Heart left ventricle (tissue), 16 donors: ENCODE measurements at regions not wholly inside any gene's neighbourhood (a gene's known extent, or its start where the extent isn't known, plus 50 kb on each side); places are given as distances from the start of the nearest gene placed in this dataset.

Experiments
- ATAC-seq, 4 donors: fragments of 200-7000 bp; cut with Tn5 transposase; one replicate each; pipeline ENCODE4 v1.9.1; 2020 to 2022; ENCODE audit warnings: moderate library complexity in 4 of 4, mild to moderate bottlenecking in 3 of 4, moderate number of reproducible peaks in 1 of 4
- DNase-seq, 5 donors: peaks; one replicate each; pipeline ENCODE4 v3.0.0-alpha.2; 2020
- H3K27ac ChIP-seq, 12 donors: fragments of 200-600 bp; sonication (generic) in 4 of 12; one replicate each; pipeline versions ENCODE4 v1.5.0 to v1.8.0; 2016 to 2022; ENCODE audit warnings: mild to moderate bottlenecking in 2 of 12
- H3K27me3 ChIP-seq, 9 donors: fragments of 200-600 bp; sonication (generic) in 2 of 9; one replicate each; pipeline versions ENCODE4 v1.5.1 to v1.8.0; 2016 to 2022; ENCODE audit warnings: mild to moderate bottlenecking in 3 of 9
- H3K36me3 ChIP-seq, 9 donors: fragments of 200-600 bp; sonication (generic) in 2 of 9; one replicate each; pipeline versions ENCODE4 v1.5.0 to v1.8.0; 2018 to 2022; ENCODE audit warnings: mild to moderate bottlenecking in 2 of 9
- H3K4me1 ChIP-seq, 12 donors: fragments of 200-600 bp; sonication (generic) in 4 of 12; one replicate each; pipeline versions ENCODE4 v1.5.0 to v1.8.0; 2016 to 2022; ENCODE audit warnings: mild to moderate bottlenecking in 3 of 12
- H3K4me3 ChIP-seq, 12 donors: fragments of 200-600 bp; sonication (generic) in 4 of 12; one replicate each; pipeline versions ENCODE4 v1.5.0 to v1.8.0; 2017 to 2022; ENCODE audit warnings: mild to moderate bottlenecking in 9 of 12, moderate library complexity in 4 of 12
- H3K9me3 ChIP-seq, 12 donors: fragments of 200-600 bp; sonication (generic) in 4 of 12; one replicate each; pipeline versions ENCODE4 v1.5.0 to v1.8.0; 2016 to 2022; ENCODE audit warnings: mild to moderate bottlenecking in 1 of 12
- CTCF ChIP-seq, 12 donors: fragments of 200-600 bp; sonication (generic) in 4 of 12; IDR thresholded peaks; one replicate each; pipeline versions ENCODE4 v1.5.0 to v1.8.0; 2018 to 2022; ENCODE audit warnings: antibody characterized with exemption in 12 of 12, mild to moderate bottlenecking in 5 of 12
- POLR2A ChIP-seq, 2 donors: fragments of 450-650 bp; IDR thresholded peaks; one replicate each; pipeline ENCODE4 v1.6.1; 2017; ENCODE audit warnings: antibody characterized with exemption in 2 of 2, mild to moderate bottlenecking in 2 of 2, moderate library complexity in 2 of 2
- WGBS, 4 donors: extraction: QIAGEN DNeasy Blood & Tissue Kit in 2 of 4; methylation state at CpG; one replicate each; pipeline versions ENCODE4 v1.1.5 to v1.1.7; 2013 to 2018; 5-methylcytosine and 5-hydroxymethylcytosine counted together
- intact Hi-C, 10 donors: fragments of 100-400 bp; cut with DNase I; formaldehyde crosslinking; loops; one replicate each; pipeline versions ENCODE4 v1.11.1 to v1.14.2; 2022
- donor health status: ischemic (EF 13 %, LVEDD 7.1; RV severe dilation, severe dysfunction).
- donor health status: healthy with polysubstance abuse.
- donor health status: DM: no; HTN: yes; CAD: no.
- donor health status: DM: no; HTN: no; CAD: no.
- donor health status: ischemic (EF 25% LVEDD 6.9; RV normal size, moderate dysfunction).
- donor health status: ischemic (EF 25% LVEDD 5.7; RV mildly dilated, moderate dysfunction).
- donor health status: healthy.
- donor health status: DM: yes; HTN: yes; CAD: no.
- donor health status: ischemic (EF 35%, LVEDD 5.7; RV mildly dilated, moderate dysfunction).
- donor health status: nonischemic (EF 11% LVEDD 7.7; RV severe dilation, severe dysfunction).
- donor health status: DM: yes; HTN: yes; CAD: no.
- donor health status: PGD.
- donor health status: ischemic (EF 29% LVEDD 5.4; RV normal size, mild dysfunction).
- donor health status: nonischemic (EF 23%, LVEDD 6.1; RV moderate dilation, normal function).

GRCh38 chr2:126299469-126299976 is 356.4 kb upstream of the GYPC start:
- Histone ChIP-seq H3K27ac (no peak overlapping the region), H3K4me3 (no peak overlapping the region), H3K36me3 (no peaks in the 10 kb centered on the region), H3K4me1 (no peaks in the 10 kb centered on the region), H3K27me3 (no peaks in the 10 kb centered on the region), H3K9me3 (no peaks in the 10 kb centered on the region)
- no peak for DNase-seq
- intact Hi-C loops, result no loop called here
- 82 to 91% (median 85%) methylated on average over 2 of the region's 2 CpGs for WGBS, 4 donors
- no peak for TF ChIP-seq POLR2A (IDR thresholded peaks at IDR 0.05)
- TF ChIP-seq CTCF (IDR thresholded peaks at IDR 0.05), result no peak
- no peak for ATAC-seq

- intact Hi-C loops, result no loop called here
- Histone ChIP-seq H3K4me1 (no peaks in the 10 kb centered on the region), H3K36me3 (no peaks in the 10 kb centered on the region), H3K9me3 (no peaks in the 10 kb centered on the region), H3K27me3 (no peaks in the 10 kb centered on the region), H3K4me3 (no peak overlapping the region), H3K27ac (no peak overlapping the region)
- DNase-seq (no peak), ATAC-seq (no peak)
- TF ChIP-seq POLR2A (IDR thresholded peaks at IDR 0.05) (no peak), CTCF (IDR thresholded peaks at IDR 0.05) (no peak)
- whole genome bisulfite sequencing, 4 donors, result 74 to 90% (median 85%) methylated on average over 1 of the region's 1 CpG
These were observed 355.6 kb upstream of the GYPC start for GRCh38 chr2:126300348-126300747.

GRCh38 chr2:126302043-126302442 is 353.9 kb upstream of the GYPC start:
- H3K4me3 ChIP-seq, result no peak overlapping the region
- 35 to 47% (median 41%) methylated on average over 3 of the region's 3 CpGs for WGBS, 4 donors
- no peak for ATAC-seq
- H3K36me3 ChIP-seq, result no peaks in the 10 kb centered on the region
- TF ChIP-seq POLR2A (IDR thresholded peaks at IDR 0.05) (no peak), CTCF (IDR thresholded peaks at IDR 0.05) (no peak)
- H3K27ac ChIP-seq, result no peak overlapping the region
- intact Hi-C loops, result no loop called here
- DNase-seq, result no peak
- no peaks in the 10 kb centered on the region for H3K9me3 ChIP-seq
- no peaks in the 10 kb centered on the region for H3K27me3 ChIP-seq
- H3K4me1 ChIP-seq, result no peaks in the 10 kb centered on the region

GRCh38 chr2:126303113-126303512 is 352.8 kb upstream of the GYPC start:
- Histone ChIP-seq H3K4me3 (no peak overlapping the region), H3K4me1 (no peaks in the 10 kb centered on the region), H3K27ac (no peak overlapping the region), H3K36me3 (no peaks in the 10 kb centered on the region), H3K9me3 (no peaks in the 10 kb centered on the region), H3K27me3 (no peaks in the 10 kb centered on the region)
- TF ChIP-seq CTCF (IDR thresholded peaks at IDR 0.05) (no peak), POLR2A (IDR thresholded peaks at IDR 0.05) (no peak)
- intact Hi-C loops, result no loop called here
- ATAC-seq (no peak), DNase-seq (no peak)
- 36 to 49% (median 43%) methylated on average over 5 of the region's 5 CpGs for WGBS, 4 donors
